ENCODE measurements at regions not wholly inside any gene's neighbourhood (a gene's known extent, or its start where the extent isn't known, plus 50 kb on each side); places are given as distances from the start of the nearest gene placed in this dataset.
"Not testable (repeated sequence)": the region's sequence is repeated elsewhere in the genome, so short reads cannot be mapped to it uniquely, and the experiment has no call there.

- Histone ChIP-seq H3K27me3 (no peaks in the 10 kb centered on the region), H3K36me3 (no peaks in the 10 kb centered on the region), H3K4me1 (no peaks in the 10 kb centered on the region), H3K9me3 (no peaks in the 10 kb centered on the region), H3K4me3 (ENCODE audit: low read depth, low read length) (no peak overlapping the region)
- no peak for DNase-seq
- no peak for TF ChIP-seq CTCF (IDR thresholded peaks at IDR 0.05; ENCODE audit: low read depth, low read length)
Measured at GRCh38 chr13:61898207-61898606, 482.6 kb upstream of the PCDH20 start.

- Histone ChIP-seq H3K9me3 (no peaks in the 10 kb centered on the region), H3K4me1 (peaks cover 4% of the 10 kb centered on the region; the same call in 1 of the 2 replicates), H3K27me3 (no peaks in the 10 kb centered on the region), H3K36me3 (no peaks in the 10 kb centered on the region), H3K4me3 (ENCODE audit: low read depth, low read length) (no peak overlapping the region)
- DNase-seq: no peak
- TF ChIP-seq CTCF (IDR thresholded peaks at IDR 0.05; ENCODE audit: low read depth, low read length): no peak
Measured at GRCh38 chr13:61891401-61891800, 475.8 kb upstream of the PCDH20 start.

GRCh38 chr13:61884830-61885229, 469.2 kb upstream of the PCDH20 start:
- Histone ChIP-seq H3K4me1 (peaks cover 4% of the 10 kb centered on the region; the same call in 1 of the 2 replicates), H3K27me3 (no peaks in the 10 kb centered on the region), H3K36me3 (no peaks in the 10 kb centered on the region), H3K9me3 (no peaks in the 10 kb centered on the region), H3K4me3 (ENCODE audit: low read depth, low read length) (0 out of 2 replicates have a peak overlapping the region, but pooled peaks have one; percentile 11)
- DNase-seq: no peak
- TF ChIP-seq CTCF (IDR thresholded peaks at IDR 0.05; ENCODE audit: low read depth, low read length): no peak

DNA sequence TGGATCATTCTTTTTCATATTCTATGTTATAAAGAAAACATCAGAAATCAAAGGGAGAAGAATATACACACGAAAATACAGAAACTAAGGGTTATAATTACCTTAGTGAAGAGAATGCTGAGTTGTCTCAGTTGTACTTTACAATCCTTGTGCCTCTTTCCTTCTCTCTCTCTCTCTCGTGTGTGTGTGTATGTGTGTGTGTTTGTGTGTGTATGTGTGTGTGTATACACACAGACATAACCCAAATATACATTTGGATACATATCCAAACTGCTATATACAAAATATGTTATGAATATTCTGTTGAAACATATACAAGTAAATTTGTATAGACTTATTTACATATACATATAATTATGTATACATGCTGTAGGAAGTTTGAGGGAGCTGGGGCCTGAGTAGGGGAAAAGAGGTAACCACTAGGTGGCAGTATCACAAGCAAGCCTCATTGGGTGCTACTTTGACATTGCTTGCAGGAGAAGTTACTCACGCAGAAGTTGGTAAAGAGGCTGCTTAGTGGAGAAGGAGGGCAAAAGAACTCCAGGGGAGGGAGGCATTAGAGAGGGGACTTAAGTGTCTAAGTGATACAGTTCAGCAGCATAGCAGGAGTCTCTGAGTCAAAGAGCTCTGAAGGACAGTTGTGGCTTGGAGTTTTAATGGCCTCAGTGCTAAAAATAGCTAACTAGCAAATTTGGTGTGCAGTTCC, 465.1 kb upstream of the PCDH20 start:
- Histone ChIP-seq H3K4me3 (ENCODE audit: low read depth, low read length) (no peak overlapping the region), H3K4me1 (no peaks in the 10 kb centered on the region; the same call in 1 of the 2 replicates), H3K9me3 (no peaks in the 10 kb centered on the region), H3K36me3 (no peaks in the 10 kb centered on the region), H3K27me3 (no peaks in the 10 kb centered on the region)
- TF ChIP-seq CTCF (IDR thresholded peaks at IDR 0.05; ENCODE audit: low read depth, low read length): peak; percentile 90
- DNase-seq: peak; percentile 32

- H3K4me3 ChIP-seq (ENCODE audit: low read depth, low read length); H3K36me3 ChIP-seq; H3K9me3 ChIP-seq; H3K4me1 ChIP-seq; H3K27me3 ChIP-seq; DNase-seq: not testable (repeated sequence)
Measured at GRCh38 chr13:61878565-61878964, 462.9 kb upstream of the PCDH20 start.

GRCh38 chr13:61874970-61875579, 459.4 kb upstream of the PCDH20 start:
- no peaks in the 10 kb centered on the region for H3K4me1 ChIP-seq
- no peak for TF ChIP-seq CTCF (IDR thresholded peaks at IDR 0.05; ENCODE audit: low read depth, low read length)

More at GRCh38 chr13:61874970-61875579, 459.4 kb upstream of the PCDH20 start:
- Histone ChIP-seq H3K4me3 (ENCODE audit: low read depth, low read length) (no peak overlapping the region), H3K36me3 (no peaks in the 10 kb centered on the region), H3K9me3 (no peaks in the 10 kb centered on the region), H3K27me3 (no peaks in the 10 kb centered on the region)
- peak; percentile 24 for DNase-seq

Data from BE2C (cell line).